Upper lobe of left lung (tissue), 4 donors: ENCODE measurements at regions not wholly inside any gene's neighbourhood (a gene's known extent, or its start where the extent isn't known, plus 50 kb on each side); places are given as distances from the start of the nearest gene placed in this dataset.

Experiments
- EP300 ChIP-seq, 4 donors: sonication (generic); formaldehyde crosslinking; IDR thresholded peaks; one replicate each; pipeline ENCODE4 v1.5.1; 2017; ENCODE audit warnings: antibody characterized with exemption in 4 of 4, control low read depth in 2 of 4
- POLR2A ChIP-seq, 4 donors: fragments of 450-650 bp; IDR thresholded peaks; one replicate each; pipeline ENCODE4 v1.5.1; 2016 to 2017; ENCODE audit warnings: antibody characterized with exemption in 4 of 4, mild to moderate bottlenecking in 2 of 4
- POLR2AphosphoS5 ChIP-seq, 2 donors: sonication (generic); formaldehyde crosslinking; IDR thresholded peaks; one replicate each; pipeline ENCODE4 v1.5.1; 2017; ENCODE audit warnings: antibody characterized with exemption in 2 of 2
- TF ChIP-seq, protein P1 (sequence below), 6 experiments: fragments of 450-650 bp in 4 of 6; fragments of 200-600 bp in 2 of 6; sonication (generic) in 2 of 6; IDR thresholded peaks; one replicate each; pipeline ENCODE4 v1.5.1; 2016 to 2019; ENCODE audit warnings: antibody characterized with exemption in 6 of 6

DNA sequence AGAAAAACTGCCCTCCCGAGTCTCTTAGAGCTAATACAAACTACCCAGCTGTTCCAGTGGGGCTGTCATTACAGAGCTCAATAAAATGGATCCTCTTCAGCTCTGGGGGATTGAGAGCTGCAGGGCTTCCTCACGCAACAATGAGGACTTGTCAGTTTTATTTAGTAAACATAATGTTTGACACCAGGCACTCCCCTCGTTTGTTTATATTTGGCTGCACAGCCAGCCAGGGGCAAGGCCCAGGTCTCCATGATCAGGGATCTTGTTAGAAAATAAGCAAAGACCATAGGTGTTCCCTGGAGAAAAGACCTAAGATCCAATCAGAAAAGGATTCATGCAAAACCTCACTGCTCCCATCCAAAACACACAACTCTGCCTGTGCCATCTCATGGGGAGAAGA lies 158.2 kb downstream of the C1D start:
- no peak for TF ChIP-seq POLR2AphosphoS5 (IDR thresholded peaks at IDR 0.05)
- TF ChIP-seq, protein P1, sequence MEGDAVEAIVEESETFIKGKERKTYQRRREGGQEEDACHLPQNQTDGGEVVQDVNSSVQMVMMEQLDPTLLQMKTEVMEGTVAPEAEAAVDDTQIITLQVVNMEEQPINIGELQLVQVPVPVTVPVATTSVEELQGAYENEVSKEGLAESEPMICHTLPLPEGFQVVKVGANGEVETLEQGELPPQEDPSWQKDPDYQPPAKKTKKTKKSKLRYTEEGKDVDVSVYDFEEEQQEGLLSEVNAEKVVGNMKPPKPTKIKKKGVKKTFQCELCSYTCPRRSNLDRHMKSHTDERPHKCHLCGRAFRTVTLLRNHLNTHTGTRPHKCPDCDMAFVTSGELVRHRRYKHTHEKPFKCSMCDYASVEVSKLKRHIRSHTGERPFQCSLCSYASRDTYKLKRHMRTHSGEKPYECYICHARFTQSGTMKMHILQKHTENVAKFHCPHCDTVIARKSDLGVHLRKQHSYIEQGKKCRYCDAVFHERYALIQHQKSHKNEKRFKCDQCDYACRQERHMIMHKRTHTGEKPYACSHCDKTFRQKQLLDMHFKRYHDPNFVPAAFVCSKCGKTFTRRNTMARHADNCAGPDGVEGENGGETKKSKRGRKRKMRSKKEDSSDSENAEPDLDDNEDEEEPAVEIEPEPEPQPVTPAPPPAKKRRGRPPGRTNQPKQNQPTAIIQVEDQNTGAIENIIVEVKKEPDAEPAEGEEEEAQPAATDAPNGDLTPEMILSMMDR (IDR thresholded peaks at IDR 0.05) = no peak
- TF ChIP-seq POLR2A (IDR thresholded peaks at IDR 0.05) = no peak
- no peak for TF ChIP-seq EP300 (IDR thresholded peaks at IDR 0.05)
